Activated CD4-positive, alpha-beta memory T cell treated with anti-CD3 and anti-CD28 coated beads for 36 hours (primary cell): ENCODE measurements at regions not wholly inside any gene's neighbourhood (a gene's known extent, or its start where the extent isn't known, plus 50 kb on each side); places are given as distances from the start of the nearest gene placed in this dataset.
"Not testable (repeated sequence)": the region's sequence is repeated elsewhere in the genome, so short reads cannot be mapped to it uniquely, and the experiment has no call there.

Source experiments
- CTCF ChIA-PET: fragments of 350-600 bp; sonication (Branson Sonifier 250); formaldehyde crosslinking; loops from one replicate; lab custom pipeline; 2021; ENCODE audit warnings: antibody characterized with exemption, inconsistent platforms; lab: Charles Lee
- POLR2A ChIA-PET: fragments of 350-600 bp; sonication (Branson Sonifier 250); formaldehyde crosslinking; loops from one replicate; lab custom pipeline; 2021; ENCODE audit warnings: antibody characterized with exemption; lab: Charles Lee
- DNase-seq: peaks from one replicate; pipeline ENCODE4 v3.0.0-alpha.2; 2020
- H3K27ac Mint-ChIP-seq: one replicate; pipeline ENCODE4 v1.8.0; 2021; ENCODE audit warnings: mixed read lengths
- H3K27me3 Mint-ChIP-seq: one replicate; pipeline ENCODE4 v1.8.0; 2021; ENCODE audit warnings: mixed read lengths
- H3K36me3 Mint-ChIP-seq: one replicate; pipeline ENCODE4 v1.8.0; 2021; ENCODE audit warnings: mixed read lengths
- H3K4me1 Mint-ChIP-seq: one replicate; pipeline ENCODE4 v1.8.0; 2021; ENCODE audit warnings: low read depth, mixed read lengths
- H3K4me3 Mint-ChIP-seq: one replicate; pipeline ENCODE4 v1.8.0; 2021; ENCODE audit warnings: mild to moderate bottlenecking, mixed read lengths
- H3K9me3 Mint-ChIP-seq: one replicate; pipeline ENCODE4 v1.8.0; 2021; ENCODE audit warnings: mixed read lengths
- intact Hi-C: fragments of 100-400 bp; cut with micrococcal nuclease; formaldehyde crosslinking; loops from one replicate; pipeline ENCODE4 v1.15.1; 2023

GRCh38 chr14:83664389-83664788 lies 1865.6 kb upstream of the FLRT2 start:
- ChIA-PET POLR2A (no interaction called here), CTCF (no interaction called here)
- Mint-ChIP-seq H3K4me1 (no peaks in the 10 kb centered on the region), H3K9me3 (peaks cover 25% of the 10 kb centered on the region), H3K27me3 (no peaks in the 10 kb centered on the region), H3K27ac (no peak overlapping the region), H3K36me3 (no peaks in the 10 kb centered on the region), H3K4me3 (no peak overlapping the region)
- intact Hi-C loops = no loop called here
- DNase-seq = no peak

DNA sequence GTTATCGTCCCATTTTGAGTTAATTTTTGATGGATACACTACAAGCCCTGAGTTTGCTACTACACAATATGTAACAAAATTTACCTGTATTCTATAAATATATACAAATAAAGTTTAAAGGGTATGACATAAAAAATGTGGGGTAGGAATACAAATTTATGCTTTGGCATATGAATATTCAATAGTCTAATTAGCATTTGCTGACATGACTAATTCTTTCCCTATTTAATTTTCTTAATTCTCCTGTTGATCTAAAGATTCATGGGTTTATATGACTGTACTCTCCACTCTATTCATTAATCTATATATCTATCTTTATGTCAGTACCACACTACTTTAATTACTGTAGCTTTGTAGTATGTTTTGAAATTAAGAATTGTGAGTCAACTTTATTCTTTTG lies 1840.7 kb upstream of the FLRT2 start:
- H3K4me1 Mint-ChIP-seq = no peaks in the 10 kb centered on the region
- CTCF ChIA-PET = no interaction called here
- no peaks in the 10 kb centered on the region for H3K36me3 Mint-ChIP-seq
- H3K27me3 Mint-ChIP-seq = no peaks in the 10 kb centered on the region
- no peak for DNase-seq
- POLR2A ChIA-PET = no interaction called here
- intact Hi-C loops = no loop called here
- peaks cover 13% of the 10 kb centered on the region for H3K9me3 Mint-ChIP-seq
- H3K4me3 Mint-ChIP-seq = no peak overlapping the region
- H3K27ac Mint-ChIP-seq = no peak overlapping the region

GRCh38 chr14:83697099-83697498 lies 1832.8 kb upstream of the FLRT2 start:
- CTCF ChIA-PET = no interaction called here
- Mint-ChIP-seq H3K4me1 (no peaks in the 10 kb centered on the region), H3K4me3 (no peak overlapping the region), H3K27ac (no peak overlapping the region), H3K9me3 (peaks cover 16% of the 10 kb centered on the region), H3K36me3 (no peaks in the 10 kb centered on the region), H3K27me3 (no peaks in the 10 kb centered on the region)
- DNase-seq = no peak
- intact Hi-C loops = no loop called here
- POLR2A ChIA-PET = no interaction called here

DNA sequence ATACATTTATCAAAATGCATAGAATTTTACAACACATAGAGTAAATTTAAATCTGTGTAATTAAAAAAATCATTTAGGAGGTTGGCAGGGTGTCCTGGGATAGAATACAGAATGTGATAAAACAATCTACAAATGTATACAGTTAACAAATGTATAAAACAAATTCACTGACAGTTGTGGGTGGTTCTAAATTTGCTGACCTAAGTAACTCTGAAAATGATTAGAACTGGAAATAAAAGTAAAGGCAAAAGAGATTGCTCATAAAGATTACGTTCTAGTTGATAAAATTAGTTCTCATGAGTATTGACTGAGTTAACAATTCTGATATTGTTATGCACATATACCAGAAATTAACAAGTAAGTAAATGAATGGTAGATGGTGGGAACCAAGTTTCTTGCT lies 1827.3 kb upstream of the FLRT2 start:
- Mint-ChIP-seq H3K36me3 (no peaks in the 10 kb centered on the region), H3K27me3 (no peaks in the 10 kb centered on the region), H3K9me3 (peaks cover 17% of the 10 kb centered on the region), H3K4me1 (no peaks in the 10 kb centered on the region), H3K27ac (no peak overlapping the region), H3K4me3 (no peak overlapping the region)
- intact Hi-C loops = no loop called here
- no peak for DNase-seq
- POLR2A ChIA-PET = no interaction called here
- CTCF ChIA-PET = no interaction called here

- Mint-ChIP-seq H3K9me3 (peaks cover 15% of the 10 kb centered on the region), H3K27ac (no peak overlapping the region), H3K36me3 (no peaks in the 10 kb centered on the region), H3K4me3 (no peak overlapping the region), H3K4me1 (no peaks in the 10 kb centered on the region), H3K27me3 (no peaks in the 10 kb centered on the region)
- POLR2A ChIA-PET = no interaction called here
- CTCF ChIA-PET = no interaction called here
- no peak for DNase-seq
- intact Hi-C loops = no loop called here
Measured at GRCh38 chr14:83706231-83706954, 1823.6 kb upstream of the FLRT2 start.

DNA sequence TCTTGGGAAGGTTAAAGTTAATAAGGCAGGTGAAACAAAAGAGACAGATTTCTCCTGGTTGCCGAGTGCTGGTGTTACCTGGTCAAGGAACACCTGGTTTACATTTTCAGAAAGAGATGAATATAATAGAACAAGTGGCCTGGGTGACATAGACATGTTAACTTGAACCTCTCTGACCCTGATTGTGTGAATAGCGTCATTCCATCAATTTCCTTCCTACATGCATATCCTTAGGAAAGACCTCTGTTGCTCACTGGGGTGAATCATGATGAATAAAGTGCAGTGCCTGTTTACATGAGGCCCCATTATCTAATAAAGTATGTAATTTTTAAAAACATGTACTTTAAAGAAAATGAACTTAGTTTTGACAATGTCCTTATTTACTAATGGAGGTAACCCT lies 1822.9 kb upstream of the FLRT2 start:
- no peak for DNase-seq
- H3K36me3 Mint-ChIP-seq = no peaks in the 10 kb centered on the region
- no peaks in the 10 kb centered on the region for H3K4me1 Mint-ChIP-seq
- no peak overlapping the region for H3K27ac Mint-ChIP-seq
- ChIA-PET POLR2A (no interaction called here), CTCF (no interaction called here)
- H3K9me3 Mint-ChIP-seq = peaks cover 15% of the 10 kb centered on the region
- intact Hi-C loops = no loop called here
- no peak overlapping the region for H3K4me3 Mint-ChIP-seq
- H3K27me3 Mint-ChIP-seq = no peaks in the 10 kb centered on the region

GRCh38 chr14:83709116-83709515 lies 1820.8 kb upstream of the FLRT2 start:
- H3K27ac Mint-ChIP-seq = no peak overlapping the region
- no peak for DNase-seq
- H3K9me3 Mint-ChIP-seq = peaks cover 11% of the 10 kb centered on the region
- H3K4me1 Mint-ChIP-seq = no peaks in the 10 kb centered on the region
- H3K4me3 Mint-ChIP-seq = no peak overlapping the region
- ChIA-PET POLR2A (no interaction called here), CTCF (no interaction called here)
- H3K27me3 Mint-ChIP-seq = no peaks in the 10 kb centered on the region
- intact Hi-C loops = no loop called here
- H3K36me3 Mint-ChIP-seq = no peaks in the 10 kb centered on the region

- H3K27me3 Mint-ChIP-seq = no peaks in the 10 kb centered on the region
- intact Hi-C loops = no loop called here
- POLR2A ChIA-PET = no interaction called here
- peaks cover 9% of the 10 kb centered on the region for H3K9me3 Mint-ChIP-seq
- DNase-seq = no peak
- H3K27ac Mint-ChIP-seq = no peak overlapping the region
- CTCF ChIA-PET = no interaction called here
- H3K4me3 Mint-ChIP-seq = no peak overlapping the region
- no peaks in the 10 kb centered on the region for H3K36me3 Mint-ChIP-seq
- H3K4me1 Mint-ChIP-seq = no peaks in the 10 kb centered on the region
Measured at GRCh38 chr14:83711046-83711445, 1818.9 kb upstream of the FLRT2 start.

GRCh38 chr14:83712418-83713129 lies 1817.4 kb upstream of the FLRT2 start:
- Mint-ChIP-seq H3K9me3 (peaks cover 4% of the 10 kb centered on the region), H3K4me1 (no peaks in the 10 kb centered on the region), H3K36me3 (no peaks in the 10 kb centered on the region), H3K27me3 (no peaks in the 10 kb centered on the region), H3K4me3 (no peak overlapping the region), H3K27ac (no peak overlapping the region)
- CTCF ChIA-PET = no interaction called here
- POLR2A ChIA-PET = no interaction called here
- no peak for DNase-seq
- intact Hi-C loops = no loop called here

DNA sequence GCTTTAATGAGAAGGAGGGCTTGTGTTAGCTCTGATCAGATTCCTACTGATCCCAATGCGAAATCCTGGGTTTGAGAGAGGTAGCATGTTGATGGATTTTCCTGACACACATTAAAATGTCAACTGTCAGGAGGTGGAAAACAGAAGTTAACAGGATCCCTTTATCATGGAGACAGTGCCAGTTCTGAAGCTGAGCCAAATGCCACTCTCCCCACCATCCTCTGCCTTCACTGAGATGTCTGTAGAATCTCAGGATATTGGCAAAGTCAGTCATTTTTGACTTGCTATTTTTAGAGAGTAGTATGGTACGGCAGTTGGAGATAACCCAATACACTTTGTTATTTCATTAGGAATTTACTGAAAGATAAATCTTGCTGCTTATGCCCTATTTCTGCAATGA lies 1816.2 kb upstream of the FLRT2 start:
- DNase-seq = no peak
- ChIA-PET CTCF (no interaction called here), POLR2A (no interaction called here)
- no peaks in the 10 kb centered on the region for H3K4me1 Mint-ChIP-seq
- no peaks in the 10 kb centered on the region for H3K27me3 Mint-ChIP-seq
- peaks cover 9% of the 10 kb centered on the region for H3K9me3 Mint-ChIP-seq
- intact Hi-C loops = no loop called here
- H3K27ac Mint-ChIP-seq = no peak overlapping the region
- H3K36me3 Mint-ChIP-seq = no peaks in the 10 kb centered on the region
- H3K4me3 Mint-ChIP-seq = no peak overlapping the region

- H3K4me3 Mint-ChIP-seq = no peak overlapping the region
- CTCF ChIA-PET = no interaction called here
- no peak for DNase-seq
- no peaks in the 10 kb centered on the region for H3K27me3 Mint-ChIP-seq
- H3K27ac Mint-ChIP-seq = no peak overlapping the region
- no peaks in the 10 kb centered on the region for H3K4me1 Mint-ChIP-seq
- peaks cover 7% of the 10 kb centered on the region for H3K9me3 Mint-ChIP-seq
- intact Hi-C loops = no loop called here
- no peaks in the 10 kb centered on the region for H3K36me3 Mint-ChIP-seq
- POLR2A ChIA-PET = no interaction called here
Measured at GRCh38 chr14:83714151-83714550, 1815.8 kb upstream of the FLRT2 start.

DNA sequence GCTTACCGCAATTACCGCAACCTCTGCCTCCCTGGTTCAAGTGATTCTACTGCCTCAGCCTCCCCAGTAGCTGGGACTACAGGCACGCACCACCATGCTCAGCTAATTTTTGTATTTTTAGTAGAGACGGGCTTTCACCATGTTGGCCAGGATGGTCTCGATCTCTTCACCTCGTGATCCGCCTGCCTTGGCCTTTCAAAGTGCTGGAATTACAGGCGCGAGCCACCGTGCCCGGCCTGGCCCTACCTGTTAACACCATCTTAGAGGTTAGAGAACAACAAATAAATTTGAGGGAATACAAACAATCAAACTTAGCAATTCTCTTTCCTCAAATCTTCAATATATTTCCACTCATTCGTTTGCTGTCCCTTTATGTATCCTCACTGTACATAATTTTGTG lies 1810.5 kb upstream of the FLRT2 start:
- CTCF ChIA-PET, H3K27ac Mint-ChIP-seq, H3K9me3 Mint-ChIP-seq, POLR2A ChIA-PET, H3K36me3 Mint-ChIP-seq, H3K4me3 Mint-ChIP-seq, intact Hi-C loops, DNase-seq, H3K4me1 Mint-ChIP-seq, H3K27me3 Mint-ChIP-seq: not testable (repeated sequence)

DNA sequence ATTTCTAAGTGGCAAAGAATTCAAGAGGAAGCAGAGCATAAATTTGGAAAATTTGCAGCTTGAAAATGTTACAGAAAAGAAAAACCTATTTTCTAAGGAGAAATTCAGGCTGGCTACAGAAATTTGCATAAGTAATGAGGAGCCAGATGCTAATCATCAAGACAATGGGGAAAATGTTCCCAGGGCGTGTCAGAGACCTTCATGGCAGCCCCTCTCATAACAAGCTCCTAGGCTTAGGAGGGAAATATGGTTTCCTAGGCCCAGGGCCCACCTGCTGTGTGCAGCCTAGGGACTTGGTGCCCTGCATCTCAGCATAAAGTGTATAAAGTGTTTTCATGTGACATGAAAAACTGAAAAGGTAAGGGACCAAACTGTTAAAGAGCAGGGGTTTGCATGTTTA lies 1796.3 kb upstream of the FLRT2 start:
- Mint-ChIP-seq H3K4me1 (no peaks in the 10 kb centered on the region), H3K27me3 (no peaks in the 10 kb centered on the region), H3K36me3 (no peaks in the 10 kb centered on the region), H3K27ac (no peak overlapping the region), H3K4me3 (no peak overlapping the region), H3K9me3 (peaks cover 23% of the 10 kb centered on the region)
- CTCF ChIA-PET = no interaction called here
- no peak for DNase-seq
- POLR2A ChIA-PET = no interaction called here
- intact Hi-C loops = no loop called here
